LNCAP (cell line): ENCODE measurements at regions not wholly inside any gene's neighbourhood (a gene's known extent, or its start where the extent isn't known, plus 50 kb on each side); places are given as distances from the start of the nearest gene placed in this dataset.

Experiments used
- CTCF ChIP-seq: fragments of 450-650 bp; IDR thresholded peaks from 2 replicates; pipeline ENCODE4 v1.5.1; 2017; ENCODE audit warnings: mild to moderate bottlenecking

- TF ChIP-seq CTCF, result no peak
Measured at GRCh38 chr1:29700491-29700890, 464.2 kb downstream of the PTPRU start.

GRCh38 chr1:29698626-29699025 lies 462.3 kb downstream of the PTPRU start:
- TF ChIP-seq CTCF, result no peak

DNA sequence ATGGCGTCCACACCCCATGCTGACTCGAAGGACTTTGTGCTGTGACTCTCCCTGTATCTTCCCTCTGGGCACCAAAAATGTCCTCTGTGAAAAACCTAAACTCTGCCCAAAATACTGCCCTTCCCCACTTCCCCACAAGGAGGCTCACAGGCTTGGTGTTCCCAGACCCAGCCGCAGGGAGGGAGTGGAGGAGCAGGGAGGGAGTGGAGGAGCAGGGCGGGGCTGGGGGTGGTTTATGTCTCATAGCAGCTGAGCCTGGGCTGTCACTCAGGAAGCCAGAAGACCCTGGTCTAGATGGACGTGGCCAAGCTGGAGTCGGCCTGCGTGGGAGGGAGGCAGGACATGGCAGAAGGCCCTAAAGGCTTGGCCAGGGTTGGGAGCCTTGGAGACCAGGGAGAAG lies 461.7 kb downstream of the PTPRU start:
- peak; percentile 47 for TF ChIP-seq CTCF

GRCh38 chr1:29697391-29697780 lies 461.1 kb downstream of the PTPRU start:
- TF ChIP-seq CTCF, result no peak

- TF ChIP-seq CTCF, result no peak
Measured at GRCh38 chr1:29696656-29697390, 460.5 kb downstream of the PTPRU start.

DNA sequence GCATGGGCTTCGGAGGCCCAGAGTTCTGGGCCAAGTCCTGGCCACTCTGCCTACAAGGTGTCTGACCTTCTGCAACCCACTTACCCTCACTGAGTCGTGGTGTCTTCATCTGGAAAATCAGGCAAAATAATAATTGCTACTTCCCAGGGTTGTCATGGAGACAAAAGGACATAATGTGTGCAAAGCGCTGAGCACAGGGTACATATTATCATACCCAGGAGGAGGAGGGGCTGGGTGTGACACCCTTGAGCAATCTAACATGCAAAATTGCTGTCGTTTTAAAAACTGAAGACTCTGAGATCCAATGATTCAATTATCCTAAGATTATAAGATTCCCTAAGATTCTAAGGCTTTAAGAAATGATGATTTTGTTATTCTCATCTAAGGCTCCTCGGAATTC lies 459.5 kb downstream of the PTPRU start:
- no peak for TF ChIP-seq CTCF

DNA sequence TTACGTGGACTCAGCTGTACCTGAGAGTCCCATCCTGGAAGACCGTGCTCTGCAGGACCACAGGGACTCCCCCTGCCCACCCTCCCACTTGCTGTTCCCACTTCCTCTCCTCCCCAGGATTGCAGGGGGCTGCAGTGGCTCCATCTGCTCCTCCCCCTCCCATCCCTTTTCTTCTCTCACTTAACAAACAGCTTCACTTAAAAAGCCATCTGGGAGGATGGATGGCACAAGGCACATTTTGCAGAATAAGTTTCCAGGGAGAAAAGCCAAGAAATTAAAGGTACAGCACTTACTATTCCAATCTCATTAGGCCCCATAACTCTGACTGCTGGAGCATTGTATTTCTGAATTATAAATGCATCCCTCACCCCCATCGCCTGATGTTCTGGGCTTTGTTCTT lies 458.7 kb downstream of the PTPRU start:
- no peak for TF ChIP-seq CTCF

DNA sequence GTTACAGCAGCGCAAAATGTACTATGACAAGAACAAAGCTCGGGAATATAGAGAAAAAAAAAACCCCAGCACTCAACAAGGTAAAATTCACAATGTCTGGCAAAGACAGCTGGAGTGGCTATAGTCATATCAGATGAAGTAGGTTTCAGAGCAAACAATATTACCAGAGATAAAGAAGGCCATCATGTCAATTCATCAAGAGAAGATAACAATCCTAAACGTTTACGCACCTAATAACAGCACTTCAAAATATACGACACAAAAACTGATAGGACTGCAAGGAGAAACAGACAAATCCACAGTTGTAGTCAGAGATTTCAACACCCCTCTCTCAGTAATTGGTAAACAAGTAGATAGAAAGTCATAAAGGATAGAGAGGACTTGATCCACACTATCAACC lies 455.2 kb downstream of the PTPRU start:
- no peak for TF ChIP-seq CTCF
